DOHH2 (cell line): ENCODE measurements at regions not wholly inside any gene's neighbourhood (a gene's known extent, or its start where the extent isn't known, plus 50 kb on each side); places are given as distances from the start of the nearest gene placed in this dataset.

Source experiments
- EZH2phosphoT487 ChIP-seq: fragments of 200-600 bp; sonication (generic); IDR thresholded peaks from 2 replicates; pipeline ENCODE4 v1.6.1; 2017; ENCODE audit warnings: borderline replicate concordance, mild to moderate bottlenecking, antibody characterized with exemption, low read length, moderate library complexity, mixed read lengths
- TF ChIP-seq, protein P1 (sequence below): fragments of 200-600 bp; sonication (generic); IDR thresholded peaks from one replicate; pipeline ENCODE4 v1.5.1; 2014; ENCODE audit warnings: antibody characterized with exemption, mild to moderate bottlenecking, low read depth, low read length; ENCODE audit not compliant: poor library complexity, severe bottlenecking

DNA sequence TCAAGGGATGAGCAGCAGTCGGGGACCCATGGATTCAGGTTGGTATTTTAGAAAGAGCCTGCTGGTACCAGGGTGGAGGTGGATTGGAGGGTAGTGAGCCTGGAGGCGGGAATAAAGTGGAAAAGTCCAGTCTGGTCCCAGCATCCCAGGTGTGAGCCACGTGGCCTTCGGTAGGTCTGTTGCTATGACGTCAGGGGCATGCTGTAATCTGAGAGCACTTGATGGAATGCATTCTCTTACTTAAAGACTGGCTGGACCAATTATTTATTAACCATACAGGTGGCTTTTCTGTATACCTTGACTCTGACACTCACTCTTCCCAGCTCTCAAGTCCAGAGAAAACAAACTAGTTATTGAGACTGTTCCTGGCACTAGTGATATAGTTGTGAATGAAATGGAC lies 389.9 kb upstream of the RGMA start:
- no peak for TF ChIP-seq EZH2phosphoT487
- TF ChIP-seq, protein P1, sequence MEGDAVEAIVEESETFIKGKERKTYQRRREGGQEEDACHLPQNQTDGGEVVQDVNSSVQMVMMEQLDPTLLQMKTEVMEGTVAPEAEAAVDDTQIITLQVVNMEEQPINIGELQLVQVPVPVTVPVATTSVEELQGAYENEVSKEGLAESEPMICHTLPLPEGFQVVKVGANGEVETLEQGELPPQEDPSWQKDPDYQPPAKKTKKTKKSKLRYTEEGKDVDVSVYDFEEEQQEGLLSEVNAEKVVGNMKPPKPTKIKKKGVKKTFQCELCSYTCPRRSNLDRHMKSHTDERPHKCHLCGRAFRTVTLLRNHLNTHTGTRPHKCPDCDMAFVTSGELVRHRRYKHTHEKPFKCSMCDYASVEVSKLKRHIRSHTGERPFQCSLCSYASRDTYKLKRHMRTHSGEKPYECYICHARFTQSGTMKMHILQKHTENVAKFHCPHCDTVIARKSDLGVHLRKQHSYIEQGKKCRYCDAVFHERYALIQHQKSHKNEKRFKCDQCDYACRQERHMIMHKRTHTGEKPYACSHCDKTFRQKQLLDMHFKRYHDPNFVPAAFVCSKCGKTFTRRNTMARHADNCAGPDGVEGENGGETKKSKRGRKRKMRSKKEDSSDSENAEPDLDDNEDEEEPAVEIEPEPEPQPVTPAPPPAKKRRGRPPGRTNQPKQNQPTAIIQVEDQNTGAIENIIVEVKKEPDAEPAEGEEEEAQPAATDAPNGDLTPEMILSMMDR = no peak
